ENCODE measurements at regions not wholly inside any gene's neighbourhood (a gene's known extent, or its start where the extent isn't known, plus 50 kb on each side); places are given as distances from the start of the nearest gene placed in this dataset.
"Not testable (repeated sequence)": the region's sequence is repeated elsewhere in the genome, so short reads cannot be mapped to it uniquely, and the experiment has no call there.

DNA sequence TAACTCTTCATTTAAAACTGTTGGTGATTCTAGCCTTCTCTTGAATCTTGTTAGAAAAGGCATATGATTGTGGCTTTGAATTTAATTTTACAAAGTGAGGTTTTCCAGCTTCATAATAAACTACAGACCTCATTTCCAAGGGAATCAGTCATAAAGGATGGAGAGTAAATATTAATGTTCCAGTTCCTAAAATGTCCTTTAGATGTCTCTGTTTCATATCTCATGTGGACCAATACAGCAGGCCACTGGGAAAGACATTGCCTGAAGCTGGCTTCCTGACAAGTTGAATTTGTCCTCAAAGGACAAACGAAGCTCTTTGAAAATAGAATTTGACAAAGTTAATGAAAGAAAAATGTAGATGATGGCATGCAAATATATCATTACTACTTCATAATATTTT, 125.4 kb downstream of the ZNF330 start:
- peak; percentile 52 for DNase-seq (ENCODE audit: low read depth)

DNA sequence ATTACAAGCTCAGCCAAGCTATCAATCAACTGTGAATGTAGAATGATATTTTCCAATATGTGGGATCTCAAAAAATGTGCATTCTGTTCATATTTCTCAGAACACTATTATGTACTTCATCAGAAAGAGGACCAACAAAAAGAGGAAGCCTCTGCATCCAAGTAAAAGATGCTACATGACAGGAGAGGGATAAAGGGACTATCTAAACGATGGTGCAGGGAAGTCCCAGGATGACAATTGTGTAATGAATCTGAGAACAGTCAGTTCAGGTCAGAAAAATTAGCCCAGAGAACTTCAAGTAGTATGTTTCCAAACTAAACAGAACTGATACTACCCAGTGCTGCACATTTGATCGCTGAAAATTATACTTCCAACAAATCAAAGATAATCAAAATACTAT, 127.0 kb downstream of the ZNF330 start:
- DNase-seq (ENCODE audit: low read depth) = no peak

DNA sequence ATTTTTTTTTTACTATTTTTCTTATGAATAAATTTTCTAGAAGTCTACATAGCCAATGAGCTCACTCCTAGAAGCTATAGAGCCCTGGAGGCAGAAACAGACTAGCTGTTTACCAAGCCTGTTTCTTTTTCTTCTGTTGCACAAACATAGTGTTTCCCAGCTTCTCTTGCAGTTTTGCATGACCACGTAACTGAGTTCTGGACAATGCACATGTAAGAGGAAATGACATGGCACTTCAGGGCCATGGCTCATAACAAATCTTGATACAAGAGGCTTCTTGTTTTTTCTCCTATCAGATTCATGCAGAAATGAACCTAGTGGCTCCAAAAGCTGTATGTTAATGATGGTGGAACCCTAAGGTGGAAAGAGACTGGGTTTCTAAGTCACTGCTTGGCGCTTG, 127.4 kb downstream of the ZNF330 start:
- DNase-seq (ENCODE audit: low read depth) = no peak

DNA sequence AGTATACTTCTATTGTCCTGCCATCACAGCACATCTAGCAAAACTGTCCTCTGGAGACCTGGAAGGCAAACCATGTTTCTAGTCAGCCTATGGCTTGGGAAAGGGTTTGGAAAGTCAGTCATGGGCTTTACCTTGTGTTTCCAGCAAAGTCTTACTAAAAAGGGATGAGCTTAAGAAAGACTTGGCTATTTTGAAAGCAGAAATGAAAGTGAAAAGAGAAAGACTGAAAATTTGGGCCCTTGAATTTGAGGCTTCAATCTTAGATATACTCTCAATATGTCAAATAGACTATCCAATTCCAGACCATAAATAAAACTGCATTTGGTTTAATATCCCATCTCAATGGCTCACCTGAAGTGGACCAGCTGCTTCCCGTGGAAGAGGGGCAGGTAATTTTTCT, 127.9 kb downstream of the ZNF330 start:
- DNase-seq (ENCODE audit: low read depth) = no peak

GRCh38 chr4:141349236-141349635, 128.5 kb downstream of the ZNF330 start:
- no peak for DNase-seq (ENCODE audit: low read depth)

DNA sequence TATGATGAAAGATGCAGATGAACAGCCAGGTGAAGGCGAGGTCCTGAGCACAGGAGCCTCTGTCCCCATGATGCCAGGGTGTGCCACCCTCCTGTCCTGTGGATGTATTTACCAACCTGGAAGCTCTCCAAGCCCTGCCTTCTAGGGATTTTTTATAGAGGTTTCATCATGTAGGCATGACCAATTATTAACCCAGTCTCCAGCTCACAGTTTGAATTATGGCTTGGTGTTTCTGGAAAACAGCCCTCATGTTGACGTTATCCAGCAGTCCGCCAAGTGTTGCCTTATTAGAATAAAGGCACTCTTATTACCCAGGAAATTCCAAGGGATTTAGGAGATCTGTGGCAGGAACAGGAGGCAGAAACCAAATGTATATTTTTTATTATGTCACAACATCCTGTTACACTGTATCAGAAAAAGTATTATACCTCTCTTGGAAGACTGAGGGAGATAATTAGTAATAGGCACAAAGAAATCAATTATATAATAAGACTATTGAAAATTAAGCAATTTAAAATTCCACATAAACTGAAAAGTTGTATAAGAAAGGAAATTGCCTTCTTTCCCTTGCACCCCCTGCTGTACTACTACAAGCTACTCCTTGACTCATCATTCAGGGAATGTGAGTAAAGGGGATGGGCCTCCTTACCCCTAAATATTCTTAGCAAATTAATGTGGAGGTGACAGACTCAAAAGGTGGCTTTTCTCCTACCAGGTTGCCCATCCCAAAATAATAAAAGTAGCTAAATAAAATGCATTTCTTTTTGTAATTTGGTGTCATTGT, 129.6 kb downstream of the ZNF330 start:
- peak; percentile 56 for DNase-seq (ENCODE audit: low read depth)

GRCh38 chr4:141352331-141352730, 131.6 kb downstream of the ZNF330 start:
- no peak for DNase-seq (ENCODE audit: low read depth)

- no peak for DNase-seq (ENCODE audit: low read depth)
Observed at GRCh38 chr4:141352909-141353525, 132.3 kb downstream of the ZNF330 start.

DNA sequence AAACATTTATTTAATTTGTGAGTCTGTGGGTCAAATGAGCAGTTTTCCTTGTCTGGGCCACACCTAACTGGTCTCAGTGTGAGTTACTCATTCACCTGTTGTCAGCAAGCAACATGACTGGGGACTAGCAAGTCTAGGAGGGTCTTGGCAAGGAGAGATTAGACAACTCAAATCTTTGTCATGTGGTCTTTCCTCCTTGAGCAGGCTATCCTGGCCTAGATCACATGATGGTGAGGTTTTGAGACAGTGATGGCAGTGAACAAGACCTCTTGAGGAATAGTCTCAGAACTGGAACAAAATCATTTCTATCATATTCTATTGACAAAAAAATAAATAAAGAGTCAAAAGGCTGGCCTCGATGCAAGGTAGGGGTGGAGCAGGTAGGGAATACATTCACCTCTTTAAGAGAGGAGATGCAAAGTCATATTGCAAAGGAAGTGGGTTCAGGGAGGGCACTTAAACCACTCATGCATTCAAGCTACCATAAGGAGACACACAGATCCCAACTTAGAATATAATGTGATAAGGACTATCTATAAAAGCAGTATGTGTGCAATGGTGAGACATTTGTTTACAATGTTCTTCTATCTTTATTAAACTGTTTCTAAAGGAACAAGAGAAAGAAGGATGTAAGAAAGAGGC, 135.7 kb downstream of the ZNF330 start:
- no peak for DNase-seq (ENCODE audit: low read depth)

- no peak for DNase-seq (ENCODE audit: low read depth)
Observed at GRCh38 chr4:141356963-141357335, 136.3 kb downstream of the ZNF330 start.

- DNase-seq (ENCODE audit: low read depth) = not testable (repeated sequence)
Observed at GRCh38 chr4:141368241-141368640, 147.5 kb downstream of the ZNF330 start.

DNA sequence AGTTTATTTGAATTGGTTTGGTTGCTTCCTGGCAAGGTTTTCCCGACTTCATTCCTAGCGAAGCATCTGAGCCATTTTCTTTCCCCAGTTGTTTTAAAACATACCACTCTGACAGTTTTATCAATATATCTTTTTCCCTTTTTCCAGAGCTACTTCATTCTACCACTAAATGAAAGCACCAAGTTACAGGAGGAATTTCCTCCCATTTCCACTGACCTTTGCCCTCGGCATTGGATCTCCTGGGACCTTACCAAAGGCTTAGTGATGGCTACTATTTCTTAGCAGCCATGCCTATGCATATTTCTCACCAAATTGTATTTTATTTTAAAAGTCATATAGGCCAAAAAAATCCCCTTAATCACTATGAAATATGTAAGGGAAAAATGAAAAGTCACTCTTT, 150.5 kb downstream of the ZNF330 start:
- no peak for DNase-seq (ENCODE audit: low read depth)

DNA sequence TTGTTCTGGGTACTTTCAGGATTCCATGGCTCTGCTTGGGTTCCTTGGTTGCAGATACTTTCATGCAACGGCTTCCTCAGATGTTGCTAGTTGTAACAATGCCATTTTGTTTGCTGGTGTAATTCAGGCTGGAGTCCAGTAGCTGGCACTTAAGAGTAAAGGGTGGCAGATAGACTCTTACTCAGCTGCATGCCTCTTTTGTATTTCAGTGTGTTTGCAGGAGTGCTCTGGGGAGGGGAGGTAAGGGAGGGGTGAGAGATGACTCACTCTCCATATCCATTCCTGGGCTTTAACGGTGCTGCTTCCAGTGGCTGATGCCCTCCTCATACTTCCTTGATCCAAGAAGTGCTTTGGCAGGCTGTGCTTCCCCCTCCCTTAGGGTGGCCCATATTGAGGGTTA, 155.2 kb downstream of the ZNF330 start:
- DNase-seq (ENCODE audit: low read depth) = peak; percentile 69

DNA sequence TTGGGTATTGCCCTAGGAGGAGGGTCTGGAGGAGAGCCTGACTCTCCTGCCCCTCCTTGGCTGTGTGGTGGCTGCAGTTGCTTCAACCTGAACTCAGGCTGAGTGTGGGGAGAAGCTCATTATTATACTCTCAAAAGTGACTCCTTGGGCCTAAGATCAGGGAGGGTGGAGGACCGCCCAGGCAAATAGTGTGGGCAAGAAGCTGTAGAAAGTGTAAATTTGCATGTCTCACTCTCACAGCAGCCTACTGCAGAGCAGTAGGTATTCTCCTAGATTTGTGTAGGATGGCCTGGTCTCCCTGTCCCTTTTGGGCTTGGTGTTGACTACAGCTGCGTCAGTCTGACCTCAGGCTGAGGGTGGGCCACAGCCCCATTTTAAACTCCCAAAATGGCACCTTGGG, 156.1 kb downstream of the ZNF330 start:
- no peak for DNase-seq (ENCODE audit: low read depth)

DNA sequence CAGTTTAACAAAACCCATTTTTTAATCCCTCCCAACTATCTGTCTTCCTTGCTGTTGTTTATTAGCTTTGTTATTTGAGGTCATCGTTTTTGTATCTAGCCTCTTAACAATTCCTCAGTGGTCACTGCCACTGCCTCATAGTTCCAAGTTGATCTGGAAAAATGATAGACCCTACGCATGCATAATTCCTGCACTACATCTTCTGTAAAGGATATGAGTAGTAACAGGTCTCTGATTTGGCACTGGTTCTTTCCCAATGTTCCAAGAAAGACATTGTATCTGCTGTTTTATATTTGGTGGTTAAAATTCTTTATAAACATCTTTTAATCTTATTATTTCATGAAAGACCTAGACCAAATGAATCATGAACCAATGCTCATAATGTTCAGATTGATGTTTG, 166.6 kb downstream of the ZNF330 start:
- no peak for DNase-seq (ENCODE audit: low read depth)

GRCh38 chr4:141388481-141388880, 167.8 kb downstream of the ZNF330 start:
- peak; percentile 45 for DNase-seq (ENCODE audit: low read depth)

DNA sequence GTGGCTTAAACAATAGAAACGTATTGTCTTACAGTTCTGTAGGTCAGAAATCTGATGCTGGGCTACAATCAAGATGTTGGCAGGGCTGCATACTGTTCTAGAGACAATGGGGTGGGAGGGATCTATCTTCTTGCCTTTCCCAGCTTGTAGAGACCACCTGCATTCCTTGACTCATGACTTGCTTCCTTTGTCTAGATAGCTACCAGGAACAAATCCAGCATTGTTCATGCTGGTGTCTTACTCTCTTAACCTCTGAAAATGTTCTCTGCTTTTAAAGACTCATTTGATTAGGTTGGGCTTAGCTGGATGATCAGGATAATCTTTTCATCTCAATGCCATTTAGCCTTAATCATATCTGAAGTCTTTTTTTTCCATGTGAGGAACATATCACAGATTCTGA, 169.0 kb downstream of the ZNF330 start:
- no peak for DNase-seq (ENCODE audit: low read depth)

DNA sequence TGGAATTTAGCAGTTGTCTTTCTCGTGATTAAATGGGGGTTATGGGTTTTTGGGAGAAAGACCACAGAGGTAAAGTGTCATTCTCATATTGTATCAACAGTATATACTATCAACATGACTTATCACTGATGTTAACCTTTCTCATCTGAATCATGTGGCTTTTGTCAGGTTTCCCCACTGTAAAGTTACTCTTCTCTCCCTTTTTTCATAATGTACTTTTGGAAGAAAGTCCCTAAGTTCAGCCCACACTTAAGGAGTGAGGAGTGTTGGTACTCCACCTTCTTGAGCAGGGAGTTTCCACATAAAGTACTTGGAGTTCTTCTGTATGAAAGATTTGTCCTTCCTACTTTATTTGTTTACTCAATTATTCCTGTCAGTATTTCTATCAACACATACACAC, 169.9 kb downstream of the ZNF330 start:
- DNase-seq (ENCODE audit: low read depth) = no peak

GRCh38 chr4:141391293-141391692, 170.6 kb downstream of the ZNF330 start:
- no peak for DNase-seq (ENCODE audit: low read depth)

DNA sequence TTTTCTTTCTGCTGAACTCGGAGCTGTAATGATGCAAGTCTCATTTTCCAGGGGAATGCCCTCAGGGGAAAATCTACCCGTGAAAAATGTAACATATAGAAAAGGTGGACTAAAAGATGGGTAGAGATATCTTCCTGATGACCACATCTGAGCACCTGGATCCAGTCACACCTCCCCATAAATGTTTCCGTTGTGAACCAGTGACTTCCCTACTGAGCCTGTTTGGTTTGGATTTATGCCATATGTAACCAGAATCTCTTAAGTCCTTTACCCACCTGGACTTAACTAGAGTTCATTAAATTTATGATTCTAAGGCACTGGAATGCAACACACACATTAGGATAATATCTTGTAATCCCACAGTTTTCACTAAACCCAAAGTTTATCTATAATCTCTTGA, 171.1 kb downstream of the ZNF330 start:
- DNase-seq (ENCODE audit: low read depth) = no peak

- no peak for DNase-seq (ENCODE audit: low read depth)
Observed at GRCh38 chr4:141395246-141395830, 174.6 kb downstream of the ZNF330 start.

DNA sequence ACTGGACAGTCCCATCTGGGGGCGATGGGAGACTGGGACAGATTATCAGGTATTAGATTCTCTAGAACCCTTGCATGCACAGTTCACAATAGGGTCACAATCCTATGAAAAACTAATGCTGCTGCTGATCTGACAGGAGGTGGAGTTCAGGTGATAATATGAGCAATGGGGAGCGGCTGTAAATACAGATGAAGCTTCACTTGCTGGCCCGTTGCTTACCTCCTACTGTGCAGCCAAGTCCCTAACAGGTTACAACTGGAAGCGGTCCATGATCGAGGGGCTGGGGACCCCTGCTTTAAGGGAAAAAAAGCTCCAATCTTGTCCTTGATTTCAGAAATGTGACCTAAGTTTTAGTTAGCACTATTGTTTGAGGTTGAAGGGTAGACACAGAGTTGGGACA, 175.2 kb downstream of the ZNF330 start:
- DNase-seq (ENCODE audit: low read depth) = no peak

GRCh38 chr4:141402712-141403111, 182.0 kb downstream of the ZNF330 start:
- DNase-seq (ENCODE audit: low read depth) = no peak
